IMR-90 (cell line): ENCODE measurements at regions not wholly inside any gene's neighbourhood (a gene's known extent, or its start where the extent isn't known, plus 50 kb on each side); places are given as distances from the start of the nearest gene placed in this dataset.

Experiments
- ATAC-seq: fragments of 200-7000 bp; cut with Tn5 transposase; 2 replicates; pipeline ENCODE4 v1.9.1; 2020; ENCODE audit warnings: low read depth, mild to moderate bottlenecking, moderate library complexity
- BruUV-seq: library from RNA; stranded (reverse); fragments of 400-500 nt; replicated peaks from 2 replicates; lab custom pipeline; 2021; lab: Mats Ljungman, UMichigan
- CTCF ChIA-PET: fragments of 300-600 bp; formaldehyde crosslinking; extraction: SDS; loops from one replicate; lab custom pipeline; 2021; ENCODE audit warnings: antibody characterized with exemption; lab: Yijun Ruan, JAX
- POLR2A ChIA-PET: fragments of 300-600 bp; sonication (Branson Sonifier 250); formaldehyde crosslinking; loops from one replicate; lab custom pipeline; 2022; ENCODE audit warnings: antibody characterized with exemption; ENCODE audit not compliant: unreplicated experiment; lab: Charles Lee
- DNase-seq: peaks from one replicate; pipeline ENCODE4 v3.0.0; 2013
- H2AFZ ChIP-seq: replicated peaks from 2 replicates; pipeline ENCODE3; 2013; ENCODE audit warnings: low read length, mild to moderate bottlenecking; ENCODE audit not compliant: poor library complexity
- H2AK5ac ChIP-seq: 2 replicates; pipeline ENCODE4 v1.6.1; 2013; ENCODE audit warnings: low read depth, low read length, inconsistent platforms
- H2AK9ac ChIP-seq: replicated peaks from 2 replicates; pipeline ENCODE3; 2013; ENCODE audit warnings: mild to moderate bottlenecking, low read depth, low read length, moderate library complexity; ENCODE audit not compliant: poor library complexity
- H2BK120ac ChIP-seq: 2 replicates; pipeline ENCODE4 v1.6.1; 2013; ENCODE audit warnings: low read depth, low read length, inconsistent platforms
- H2BK15ac ChIP-seq: 3 replicates; pipeline ENCODE4 v1.6.1; 2013; ENCODE audit warnings: low read depth, low read length, inconsistent platforms
- H2BK20ac ChIP-seq: 2 replicates; pipeline ENCODE4 v1.6.1; 2013; ENCODE audit warnings: low read depth, mild to moderate bottlenecking, inconsistent platforms, low read length, moderate library complexity
- H2BK5ac ChIP-seq: 2 replicates; pipeline ENCODE4 v1.6.1; 2013; ENCODE audit warnings: mild to moderate bottlenecking, low read depth, low read length, inconsistent platforms; ENCODE audit not compliant: poor library complexity, severe bottlenecking
- H3K14ac ChIP-seq: replicated peaks from 2 replicates; pipeline ENCODE4 v1.6.1; 2013; ENCODE audit warnings: low read depth, low read length, inconsistent platforms
- H3K18ac ChIP-seq: 2 replicates; pipeline ENCODE4 v1.6.1; 2013; ENCODE audit warnings: low read depth, low read length, control low read depth
- H3K23ac ChIP-seq: 2 replicates; pipeline ENCODE4 v1.6.1; 2013; ENCODE audit warnings: low read depth, low read length, inconsistent platforms
- H3K27ac ChIP-seq: 2 replicates; pipeline ENCODE4 v1.5.1; 2013; ENCODE audit warnings: mild to moderate bottlenecking, control low read depth, low read length; ENCODE audit not compliant: insufficient read depth
- H3K27me3 ChIP-seq: 2 replicates; pipeline ENCODE4 v1.6.1; 2013; ENCODE audit warnings: low read length; ENCODE audit not compliant: control insufficient read depth, insufficient read depth
- H3K36me3 ChIP-seq: 2 replicates; pipeline ENCODE4 v1.6.1; 2013; ENCODE audit warnings: low read length, mixed read lengths; ENCODE audit not compliant: control insufficient read depth, insufficient read depth
- H3K4ac ChIP-seq: 2 replicates; pipeline ENCODE4 v1.6.1; 2013; ENCODE audit warnings: low read depth, low read length, inconsistent platforms
- H3K4me1 ChIP-seq: 2 replicates; pipeline ENCODE4 v1.6.1; 2013; ENCODE audit warnings: low read length, mixed read lengths; ENCODE audit not compliant: control insufficient read depth, insufficient read depth
- H3K4me2 ChIP-seq: 2 replicates; pipeline ENCODE4 v1.6.1; 2013; ENCODE audit warnings: low read depth, mild to moderate bottlenecking, control low read depth, low read length, moderate library complexity
- H3K4me3 ChIP-seq: 2 replicates; pipeline ENCODE4 v1.5.1; 2013; ENCODE audit warnings: low read depth, mild to moderate bottlenecking, control low read depth, low read length, moderate library complexity; ENCODE audit not compliant: insufficient read depth
- H3K56ac ChIP-seq: 2 replicates; pipeline ENCODE4 v1.6.1; 2013; ENCODE audit warnings: low read length, inconsistent platforms; ENCODE audit not compliant: insufficient read depth; ENCODE audit errors: extremely low read depth
- H3K79me1 ChIP-seq, 2 experiments: 2 replicates each; pipeline ENCODE4 v1.6.1; 2013; ENCODE audit warnings: low read length in 2 of 2, inconsistent platforms in 1 of 2, low read depth in 1 of 2
- H3K9ac ChIP-seq: 2 replicates; pipeline ENCODE4 v1.6.1; 2013; ENCODE audit warnings: low read depth, low read length, control low read depth
- H3K9me1 ChIP-seq: 2 replicates; pipeline ENCODE4 v1.6.1; 2013; ENCODE audit warnings: low read length, inconsistent platforms; ENCODE audit not compliant: insufficient read depth
- H3K9me3 ChIP-seq: 2 replicates; pipeline ENCODE4 v1.6.1; 2013; ENCODE audit warnings: low read length; ENCODE audit not compliant: control insufficient read depth, insufficient read depth
- H4K20me1 ChIP-seq: 2 replicates; pipeline ENCODE4 v1.6.1; 2013; ENCODE audit warnings: low read length, inconsistent platforms; ENCODE audit not compliant: insufficient read depth
- H4K5ac ChIP-seq: 2 replicates; pipeline ENCODE4 v1.6.1; 2013; ENCODE audit warnings: mild to moderate bottlenecking, low read depth, low read length, control low read depth
- H4K8ac ChIP-seq, 2 experiments: 2 replicates each; pipeline ENCODE4 v1.6.1; 2013; ENCODE audit warnings: low read depth in 2 of 2, low read length in 2 of 2, control low read depth in 1 of 2, inconsistent platforms in 1 of 2
- H4K91ac ChIP-seq: 2 replicates; pipeline ENCODE4 v1.6.1; 2013; ENCODE audit warnings: low read depth, low read length, inconsistent platforms; ENCODE audit not compliant: insufficient read depth
- BHLHE40 ChIP-seq: fragments of 150-350 bp; IDR thresholded peaks from 2 replicates; pipeline ENCODE4 v1.6.1; 2016; ENCODE audit warnings: mild to moderate bottlenecking, low read depth, low read length
- CHD1 ChIP-seq: IDR thresholded peaks from 2 replicates; pipeline ENCODE4 v1.6.1; 2012; ENCODE audit warnings: low read depth, low read length, improper control_type of control experiment
- CTCF ChIP-seq: conservative IDR thresholded peaks from 2 replicates; pipeline ENCODE4 v1.5.1; 2012; ENCODE audit warnings: mild to moderate bottlenecking, low read depth, low read length, improper control_type of control experiment
- FOS ChIP-seq: fragments of 150-350 bp; IDR thresholded peaks from 2 replicates; pipeline ENCODE4 v1.6.1; 2016; ENCODE audit warnings: low read depth, low read length
- MAFK ChIP-seq: IDR thresholded peaks from 2 replicates; pipeline ENCODE4 v1.6.1; 2012; ENCODE audit warnings: low read depth, low read length, improper control_type of control experiment
- MAZ ChIP-seq: IDR thresholded peaks from 2 replicates; pipeline ENCODE4 v1.6.1; 2012; ENCODE audit warnings: low read depth, mild to moderate bottlenecking, low read length, improper control_type of control experiment, moderate library complexity, borderline replicate concordance
- MXI1 ChIP-seq: IDR thresholded peaks from 2 replicates; pipeline ENCODE4 v1.6.1; 2012; ENCODE audit warnings: low read depth, mild to moderate bottlenecking, low read length, moderate library complexity, borderline replicate concordance
- NFE2L2 ChIP-seq: fragments of 150-350 bp; IDR thresholded peaks from 2 replicates; pipeline ENCODE4 v1.6.1; 2016; ENCODE audit warnings: low read depth, mild to moderate bottlenecking, low read length
- RCOR1 ChIP-seq: IDR thresholded peaks from 2 replicates; pipeline ENCODE4 v1.6.1; 2012; ENCODE audit warnings: mild to moderate bottlenecking, low read length, improper control_type of control experiment; ENCODE audit not compliant: insufficient replicate concordance
- SMC3 ChIP-seq: fragments of 150-350 bp; IDR thresholded peaks from 2 replicates; pipeline ENCODE4 v1.6.1; 2016; ENCODE audit warnings: low read depth, mild to moderate bottlenecking, antibody characterized with exemption, low read length, moderate library complexity
- USF2 ChIP-seq: fragments of 150-350 bp; IDR thresholded peaks from 2 replicates; pipeline ENCODE4 v1.6.1; 2017; ENCODE audit warnings: mild to moderate bottlenecking, antibody characterized with exemption, low read length, low read depth
- WGBS, 2 experiments: methylation state at CpG; one replicate each; pipeline versions ENCODE4 v1.1.5 to v1.1.7; 2013; ENCODE audit warnings: missing lambda C conversion rate in 2 of 2; ENCODE audit not compliant: insufficient read length in 1 of 2; ENCODE audit errors: extremely low coverage in 2 of 2; 5-methylcytosine and 5-hydroxymethylcytosine counted together
- dilution Hi-C: fragments of 300-500 bp; cut with HindIII; formaldehyde crosslinking; loops from one replicate; pipeline ENCODE4 v1.14.3; 2018; ENCODE audit warnings: low sequenced_read_pairs; ENCODE audit not compliant: unreplicated experiment
- in situ Hi-C: fragments of 300-500 bp; cut with MboI; formaldehyde crosslinking; loops from 3 replicates; pipeline ENCODE4 v1.14.3; 2019; ENCODE audit warnings: low sequenced_read_pairs, inconsistent platforms, mixed read lengths
- intact Hi-C: fragments of 100-400 bp; cut with micrococcal nuclease; formaldehyde crosslinking; loops from 2 replicates; pipeline ENCODE4 v1.10.0; 2022

GRCh38 chr6:150666071-150666470 is 66.4 kb downstream of the PLEKHG1 start:
- WGBS, 2 experiments = 18% methylated on average over 2 of the region's 5 CpGs; no CpG with 5 or more reads in 1 of the 2 experiments
- Histone ChIP-seq H2BK5ac (no peak overlapping the region), H3K36me3 (no peaks in the 10 kb centered on the region), H2AK9ac (no peak overlapping the region), H3K79me1 (no peaks in the 10 kb centered on the region), H3K4me3 (no peak overlapping the region), H4K20me1 (no peaks in the 10 kb centered on the region), H2BK15ac (no peak overlapping the region), H4K8ac (no peak overlapping the region), H3K56ac (no peak overlapping the region), H3K18ac (no peak overlapping the region), H3K9ac (no peak overlapping the region), H3K9me3 (no peaks in the 10 kb centered on the region), H3K14ac (no peak overlapping the region), H2AFZ (no peak overlapping the region), H3K4ac (no peak overlapping the region), H2BK120ac (no peak overlapping the region), H3K23ac (no peak overlapping the region), H2BK20ac (no peak overlapping the region), H3K4me2 (no peak overlapping the region), H4K5ac (no peak overlapping the region), H2AK5ac (no peak overlapping the region), H3K27ac (no peak overlapping the region), H4K91ac (no peak overlapping the region), H3K4me1 (peaks cover 2% of the 10 kb centered on the region; the same call in 1 of the 2 replicates), H3K9me1 (no peaks in the 10 kb centered on the region), H3K27me3 (no peaks in the 10 kb centered on the region)
- TF ChIP-seq MAFK = no peak
- no peak for TF ChIP-seq SMC3
- no peak for TF ChIP-seq MXI1
- TF ChIP-seq FOS = no peak
- no peak for TF ChIP-seq USF2
- TF ChIP-seq BHLHE40 = no peak
- no peak for TF ChIP-seq RCOR1
- no peak for TF ChIP-seq CTCF
- no peak for TF ChIP-seq NFE2L2
- no peak for TF ChIP-seq MAZ
- no peak for TF ChIP-seq CHD1
- intact Hi-C loops (no loop called here), in situ Hi-C loops (no loop called here), dilution Hi-C loops (no loop called here)
- POLR2A ChIA-PET = no interaction called here
- no TSS peak for BruUV-seq
- no peak for DNase-seq
- ATAC-seq = no peak
- CTCF ChIA-PET = no interaction called here
